Endothelial cell of umbilical vein (primary cell): ENCODE measurements at regions not wholly inside any gene's neighbourhood (a gene's known extent, or its start where the extent isn't known, plus 50 kb on each side); places are given as distances from the start of the nearest gene placed in this dataset.

Experiments
- BruUV-seq: library from RNA; stranded (reverse); fragments of 400-500 nt; replicated peaks from 2 replicates; lab custom pipeline; 2021; lab: Mats Ljungman, UMichigan
- CTCF ChIA-PET: fragments of 300-600, 350-600 bp; sonication (Branson Sonifier 250); formaldehyde crosslinking; loops from one replicate; lab custom pipeline; 2021; ENCODE audit warnings: antibody characterized with exemption, inconsistent platforms; lab: Charles Lee
- POLR2A ChIA-PET: fragments of 300-600, 350-600 bp; sonication (Branson Sonifier 250); formaldehyde crosslinking; loops from one replicate; lab custom pipeline; 2021; ENCODE audit warnings: antibody characterized with exemption, inconsistent platforms; lab: Charles Lee
- DNase-seq: peaks from one replicate; pipeline ENCODE4 v3.0.0-alpha.2; 2011; ENCODE audit warnings: low read depth, low spot score
- FAIRE-seq: peaks from 2 replicates; lab custom pipeline; 2011; peaks lifted over from hg19 to GRCh38; lab: Jason Lieb, UNC
- H2AFZ ChIP-seq: 2 replicates; pipeline ENCODE4 v1.6.0; 2012; ENCODE audit warnings: low read depth, low read length, control low read depth, inconsistent platforms
- H3K27ac ChIP-seq: 2 replicates; pipeline ENCODE4 v1.5.1; 2011; ENCODE audit warnings: low read depth, mild to moderate bottlenecking, control low read depth, low read length, moderate library complexity; ENCODE audit not compliant: insufficient read depth
- H3K27me3 ChIP-seq, 2 experiments: 2 replicates each; pipeline versions ENCODE4 v1.6.0 to v1.6.1; 2011; ENCODE audit warnings: low read length in 2 of 2, mixed read lengths in 1 of 2; ENCODE audit not compliant: control insufficient read depth in 2 of 2, insufficient read depth in 2 of 2
- H3K36me3 ChIP-seq, 2 experiments: 2 replicates in 1 of 2; 3 replicates in 1 of 2; pipeline ENCODE4 v1.5.1; 2011; ENCODE audit warnings: low read length in 2 of 2, mild to moderate bottlenecking in 1 of 2, moderate library complexity in 1 of 2; ENCODE audit not compliant: control insufficient read depth in 2 of 2, insufficient read depth in 2 of 2; ENCODE audit errors: extremely low read depth in 1 of 2
- H3K4me1 ChIP-seq: 3 replicates; pipeline ENCODE4 v1.5.1; 2011; ENCODE audit warnings: mild to moderate bottlenecking, low read length; ENCODE audit not compliant: control insufficient read depth, insufficient read depth; ENCODE audit errors: extremely low read depth
- H3K4me2 ChIP-seq: 2 replicates; pipeline ENCODE4 v1.6.1; 2011; ENCODE audit warnings: low read length, control low read depth, mixed read lengths; ENCODE audit not compliant: insufficient read depth
- H3K4me3 ChIP-seq, 3 experiments: fragments of 200-600 bp in 1 of 3; sonication (generic), shearing (Covaris generic) in 1 of 3; replicated peaks in 1 of 3; 2 replicates each; pipeline ENCODE4 v1.5.1; 2011 to 2016; ENCODE audit warnings: control low read depth in 3 of 3, low read length in 3 of 3, mild to moderate bottlenecking in 2 of 3, inconsistent platforms in 1 of 3, low read depth in 1 of 3, moderate library complexity in 1 of 3; ENCODE audit not compliant: insufficient read depth in 1 of 3
- H3K79me2 ChIP-seq: 2 replicates; pipeline ENCODE4 v1.6.0; 2012; ENCODE audit warnings: low read length, inconsistent platforms; ENCODE audit not compliant: control insufficient read depth, insufficient read depth
- H3K9ac ChIP-seq: replicated peaks from 2 replicates; pipeline ENCODE3; 2011; ENCODE audit warnings: low read length, control low read depth; ENCODE audit not compliant: insufficient read depth; ENCODE audit errors: extremely low read depth
- H3K9me1 ChIP-seq: replicated peaks from 3 replicates; pipeline ENCODE4 v1.6.0; 2011; ENCODE audit warnings: mild to moderate bottlenecking, low read length; ENCODE audit not compliant: control insufficient read depth, insufficient read depth; ENCODE audit errors: extremely low read depth
- H3K9me3 ChIP-seq: replicated peaks from 2 replicates; pipeline ENCODE4 v1.5.1; 2012; ENCODE audit warnings: low read length, inconsistent platforms; ENCODE audit not compliant: control insufficient read depth, insufficient read depth
- H4K20me1 ChIP-seq: replicated peaks from 2 replicates; pipeline ENCODE3; 2011; ENCODE audit warnings: mild to moderate bottlenecking, low read length; ENCODE audit not compliant: control insufficient read depth, insufficient read depth; ENCODE audit errors: extremely low read depth
- EZH2 ChIP-seq: IDR thresholded peaks from 2 replicates; pipeline ENCODE4 v1.6.1; 2012; ENCODE audit warnings: borderline replicate concordance, low read depth, mild to moderate bottlenecking, moderate library complexity, low read length, inconsistent platforms; ENCODE audit not compliant: severe bottlenecking
- FOS ChIP-seq: IDR thresholded peaks from 2 replicates; pipeline ENCODE4 v1.6.1; 2011; ENCODE audit warnings: mild to moderate bottlenecking, low read length, moderate library complexity, borderline replicate concordance; ENCODE audit not compliant: insufficient read depth
- MYC ChIP-seq: IDR thresholded peaks from one replicate; pipeline ENCODE4 v1.6.1; 2011; ENCODE audit warnings: mild to moderate bottlenecking, low read depth, low read length
- POLR2A ChIP-seq: IDR thresholded peaks from 2 replicates; pipeline ENCODE4 v1.6.1; 2012; ENCODE audit warnings: low read depth, mild to moderate bottlenecking, control low read depth, low read length
- dilution Hi-C: fragments of 300-500 bp; cut with MboI; formaldehyde crosslinking; loops from one replicate; pipeline ENCODE4 v1.15.0; 2019; ENCODE audit warnings: low sequenced_read_pairs; ENCODE audit not compliant: extremely low pct_ligation_motif_present
- intact Hi-C: fragments of 100-400 bp; cut with micrococcal nuclease; formaldehyde crosslinking; loops from one replicate; pipeline ENCODE4 v1.10.0; 2022
- TF ChIP-seq, protein P1 (sequence below), 2 donors: IDR thresholded peaks; 1 replicate in 1 of 2; 2 replicates in 1 of 2; pipeline ENCODE4 v1.5.1; 2011; ENCODE audit warnings: low read length in 2 of 2, mild to moderate bottlenecking in 2 of 2, moderate library complexity in 2 of 2, control low read depth in 1 of 2, inconsistent platforms in 1 of 2, low read depth in 1 of 2; ENCODE audit not compliant: insufficient read depth in 1 of 2; ENCODE audit errors: extremely low read depth in 1 of 2
- TF ChIP-seq, protein P2 (sequence below): IDR thresholded peaks from 2 replicates; pipeline ENCODE4 v1.6.1; 2011; ENCODE audit not compliant: insufficient read depth, insufficient read length

- Histone ChIP-seq H3K9me1 (no peaks in the 10 kb centered on the region), H3K4me3 (no peak overlapping the region), H2AFZ (no peak overlapping the region), H3K9me3 (no peaks in the 10 kb centered on the region), H3K79me2 (no peaks in the 10 kb centered on the region), H3K4me2 (no peak overlapping the region), H3K36me3 (no peaks in the 10 kb centered on the region), H4K20me1 (no peaks in the 10 kb centered on the region), H3K4me1 (peaks cover 10% of the 10 kb centered on the region), H3K9ac (no peak overlapping the region), H3K27ac (no peak overlapping the region), H3K27me3 (no peaks in the 10 kb centered on the region)
- no TSS peak for BruUV-seq
- FAIRE-seq (no peak), DNase-seq (no peak)
- dilution Hi-C loops (no loop called here), intact Hi-C loops (no loop called here)
- ChIA-PET POLR2A (no interaction called here), CTCF (interaction anchor here (1.8 kb wide), 1 partner anchor 15 kb away, joined by 6 read pairs; no protein-coding TSS in a partner anchor)
- no peak for TF ChIP-seq MYC
- TF ChIP-seq EZH2: no peak
- TF ChIP-seq, protein P1, sequence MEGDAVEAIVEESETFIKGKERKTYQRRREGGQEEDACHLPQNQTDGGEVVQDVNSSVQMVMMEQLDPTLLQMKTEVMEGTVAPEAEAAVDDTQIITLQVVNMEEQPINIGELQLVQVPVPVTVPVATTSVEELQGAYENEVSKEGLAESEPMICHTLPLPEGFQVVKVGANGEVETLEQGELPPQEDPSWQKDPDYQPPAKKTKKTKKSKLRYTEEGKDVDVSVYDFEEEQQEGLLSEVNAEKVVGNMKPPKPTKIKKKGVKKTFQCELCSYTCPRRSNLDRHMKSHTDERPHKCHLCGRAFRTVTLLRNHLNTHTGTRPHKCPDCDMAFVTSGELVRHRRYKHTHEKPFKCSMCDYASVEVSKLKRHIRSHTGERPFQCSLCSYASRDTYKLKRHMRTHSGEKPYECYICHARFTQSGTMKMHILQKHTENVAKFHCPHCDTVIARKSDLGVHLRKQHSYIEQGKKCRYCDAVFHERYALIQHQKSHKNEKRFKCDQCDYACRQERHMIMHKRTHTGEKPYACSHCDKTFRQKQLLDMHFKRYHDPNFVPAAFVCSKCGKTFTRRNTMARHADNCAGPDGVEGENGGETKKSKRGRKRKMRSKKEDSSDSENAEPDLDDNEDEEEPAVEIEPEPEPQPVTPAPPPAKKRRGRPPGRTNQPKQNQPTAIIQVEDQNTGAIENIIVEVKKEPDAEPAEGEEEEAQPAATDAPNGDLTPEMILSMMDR (IDR thresholded peaks at IDR 0.05; ENCODE audit: extremely low read depth in 1 of 2, insufficient read depth in 1 of 2, low read depth in 1 of 2, low read length in 2 of 2): no peak
- TF ChIP-seq POLR2A: no peak
- no peak for TF ChIP-seq FOS
- TF ChIP-seq, protein P2, sequence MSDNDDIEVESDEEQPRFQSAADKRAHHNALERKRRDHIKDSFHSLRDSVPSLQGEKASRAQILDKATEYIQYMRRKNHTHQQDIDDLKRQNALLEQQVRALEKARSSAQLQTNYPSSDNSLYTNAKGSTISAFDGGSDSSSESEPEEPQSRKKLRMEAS: no peak
These were observed 103.5 kb upstream of the SMAD3 start for GRCh38 chr15:66961901-66962300.

GRCh38 chr15:66962522-66962921 is 102.9 kb upstream of the SMAD3 start:
- no peaks in the 10 kb centered on the region for H3K27me3 ChIP-seq
- H3K9me1 ChIP-seq: no peaks in the 10 kb centered on the region
- POLR2A ChIA-PET: no interaction called here
- H2AFZ ChIP-seq: no peak overlapping the region
- no peaks in the 10 kb centered on the region for H3K36me3 ChIP-seq
- no peak overlapping the region for H3K27ac ChIP-seq
- peaks cover 4% of the 10 kb centered on the region for H3K4me1 ChIP-seq
- H3K4me2 ChIP-seq: no peak overlapping the region
- dilution Hi-C loops: no loop called here
- intact Hi-C loops: no loop called here
- no peak for DNase-seq
- no peaks in the 10 kb centered on the region for H3K9me3 ChIP-seq
- no peak overlapping the region for H3K4me3 ChIP-seq
- H4K20me1 ChIP-seq: no peaks in the 10 kb centered on the region
- no peak for TF ChIP-seq FOS
- no peak for TF ChIP-seq POLR2A
- no peaks in the 10 kb centered on the region for H3K79me2 ChIP-seq
- CTCF ChIA-PET: interaction anchor here (0.9 to 1.8 kb wide), 2 partner anchors 13 to 16 kb away, joined by 4 to 6 read pairs; no protein-coding TSS in a partner anchor
- FAIRE-seq: no peak
- H3K9ac ChIP-seq: no peak overlapping the region
- no TSS peak for BruUV-seq
